HG02798 (cell line): ENCODE measurements at regions not wholly inside any gene's neighbourhood (a gene's known extent, or its start where the extent isn't known, plus 50 kb on each side); places are given as distances from the start of the nearest gene placed in this dataset.

Experiments used
- ATAC-seq: cut with Tn5 transposase; IDR thresholded peaks from one replicate; pipeline ENCODE4 v1.9.1; 2021; ENCODE audit warnings: mild to moderate bottlenecking; ENCODE audit not compliant: unreplicated experiment, poor library complexity

DNA sequence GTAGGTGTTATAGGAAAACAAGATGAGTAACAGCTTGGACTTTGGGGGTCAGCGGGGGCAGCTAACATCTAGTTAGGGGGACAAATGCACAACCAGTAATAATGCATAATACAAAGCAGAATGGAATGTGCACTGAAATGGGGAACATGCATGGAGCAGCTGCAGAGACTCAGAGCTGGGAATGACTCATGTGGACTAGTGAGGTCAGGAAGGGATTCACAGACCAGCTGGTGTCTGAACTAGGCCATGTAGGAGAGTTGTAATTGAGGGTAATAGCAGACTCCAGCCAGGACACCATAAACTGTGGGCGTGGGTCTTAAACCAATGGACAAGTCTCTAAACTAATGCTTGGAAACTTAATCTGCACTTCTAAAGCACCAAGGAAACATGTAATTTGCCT lies 176.8 kb upstream of the ASIC2 start:
- ATAC-seq, result no peak

DNA sequence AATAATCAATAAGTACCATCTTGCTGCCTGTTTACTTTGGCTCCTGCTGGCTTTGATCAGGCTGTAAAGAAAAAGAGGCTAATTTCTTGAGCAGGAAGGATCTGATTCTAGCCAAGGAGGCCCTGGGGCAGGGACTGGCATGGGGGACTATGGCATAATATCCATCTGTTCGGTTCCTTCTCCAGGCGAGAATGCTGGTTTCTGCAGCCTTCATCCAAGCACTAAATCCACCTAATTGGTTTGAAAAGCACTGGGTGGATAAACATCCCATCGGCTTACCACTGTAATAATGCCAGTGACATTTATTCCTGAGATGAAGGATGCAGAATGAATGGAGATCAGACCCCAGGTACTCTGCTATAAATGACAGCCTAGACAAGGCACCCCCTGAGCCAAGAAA lies 180.0 kb upstream of the ASIC2 start:
- ATAC-seq, result no peak

DNA sequence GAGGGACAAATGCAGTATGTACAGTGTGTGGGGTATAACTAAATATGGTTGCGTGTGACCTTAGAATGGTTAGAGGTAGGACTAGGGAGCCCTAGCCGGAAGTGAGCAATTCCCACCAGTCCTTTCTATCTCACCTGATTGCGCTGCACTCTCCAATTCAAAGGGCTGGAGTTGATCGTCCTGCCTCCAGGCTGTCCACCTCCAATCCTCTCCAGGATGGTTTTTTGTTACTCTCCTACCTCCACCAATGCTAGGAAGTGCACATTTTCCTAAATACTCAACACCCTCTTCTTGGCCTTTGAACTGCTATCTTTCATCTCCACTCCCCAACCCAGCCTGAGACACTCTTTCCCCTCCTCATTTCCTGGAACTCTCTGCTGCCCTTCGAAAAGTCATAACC lies 181.7 kb upstream of the ASIC2 start:
- ATAC-seq, result no peak

DNA sequence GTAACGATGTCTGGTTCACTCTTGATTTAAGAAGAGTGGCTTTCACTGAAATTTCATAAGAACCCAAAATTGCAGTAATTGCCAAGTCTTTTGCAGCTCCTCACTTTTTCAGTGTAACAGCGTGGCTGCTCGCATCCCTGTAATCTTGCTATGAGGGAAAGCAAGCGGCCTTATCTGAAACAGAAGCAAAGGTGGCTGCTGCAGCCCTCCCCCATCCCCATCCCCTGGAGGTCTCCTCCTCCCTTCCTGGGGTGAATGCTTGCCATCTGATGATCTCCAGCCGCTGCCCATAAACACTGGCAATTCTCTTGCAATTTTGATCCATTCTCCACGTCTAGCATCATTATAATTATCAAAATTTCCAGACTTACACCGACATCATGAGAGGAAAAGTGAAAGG lies 182.5 kb upstream of the ASIC2 start:
- ATAC-seq, result no peak

DNA sequence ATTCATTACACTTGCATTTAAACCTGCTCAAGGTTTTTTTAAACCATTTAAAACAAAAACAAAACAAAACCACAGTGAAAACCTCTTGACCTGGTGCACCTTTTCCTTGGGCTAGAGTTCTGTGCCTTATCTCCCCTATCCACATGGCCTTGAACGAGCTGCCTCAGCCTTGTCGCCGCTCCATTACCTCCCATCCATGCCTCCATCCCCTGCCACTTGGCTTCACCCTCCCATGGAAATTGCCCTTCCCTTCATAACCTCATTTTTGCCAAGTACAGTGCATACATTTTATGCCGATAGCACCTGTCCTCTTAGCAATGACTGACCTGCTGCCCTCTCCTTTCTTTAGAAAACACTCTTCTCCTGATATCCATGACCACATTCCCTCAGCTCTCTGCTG lies 188.6 kb upstream of the ASIC2 start:
- no peak for ATAC-seq

DNA sequence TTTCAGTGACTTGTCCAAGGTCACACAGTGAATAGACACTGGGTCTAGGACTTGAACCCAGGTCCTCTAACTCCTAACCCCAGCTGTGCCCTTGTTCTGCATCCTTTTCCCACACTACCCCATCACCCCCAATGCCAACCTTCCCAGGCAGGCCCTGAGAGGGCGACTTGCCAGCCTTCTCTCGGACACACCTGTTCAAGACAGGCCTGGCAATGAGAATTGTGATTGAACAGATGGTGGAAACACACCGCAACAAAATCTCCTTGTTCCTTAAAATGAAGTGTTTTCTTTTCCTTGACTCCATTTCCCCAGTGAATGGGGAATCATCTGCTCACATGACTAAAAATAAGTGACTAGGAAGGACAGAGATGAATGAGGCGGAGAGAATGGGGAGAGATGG lies 189.5 kb upstream of the ASIC2 start:
- no peak for ATAC-seq

DNA sequence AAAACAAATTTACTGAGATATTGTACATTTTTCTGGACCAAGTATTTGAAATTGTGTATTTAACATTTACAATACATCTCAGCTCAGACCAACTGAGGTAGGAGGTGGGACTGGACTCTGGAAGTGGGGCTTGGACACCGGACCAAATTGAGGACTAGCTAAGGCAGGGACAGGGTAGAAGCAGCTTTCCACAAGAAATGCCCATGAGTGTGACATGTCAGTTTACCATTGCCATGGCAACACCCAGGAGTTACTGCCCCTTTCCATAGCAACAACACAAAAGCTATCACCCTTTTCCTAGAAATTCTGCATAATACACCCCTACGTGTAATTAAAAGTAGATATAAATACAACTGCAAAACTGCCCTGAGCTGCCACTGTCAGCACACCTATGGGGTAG lies 191.5 kb upstream of the ASIC2 start:
- no peak for ATAC-seq

DNA sequence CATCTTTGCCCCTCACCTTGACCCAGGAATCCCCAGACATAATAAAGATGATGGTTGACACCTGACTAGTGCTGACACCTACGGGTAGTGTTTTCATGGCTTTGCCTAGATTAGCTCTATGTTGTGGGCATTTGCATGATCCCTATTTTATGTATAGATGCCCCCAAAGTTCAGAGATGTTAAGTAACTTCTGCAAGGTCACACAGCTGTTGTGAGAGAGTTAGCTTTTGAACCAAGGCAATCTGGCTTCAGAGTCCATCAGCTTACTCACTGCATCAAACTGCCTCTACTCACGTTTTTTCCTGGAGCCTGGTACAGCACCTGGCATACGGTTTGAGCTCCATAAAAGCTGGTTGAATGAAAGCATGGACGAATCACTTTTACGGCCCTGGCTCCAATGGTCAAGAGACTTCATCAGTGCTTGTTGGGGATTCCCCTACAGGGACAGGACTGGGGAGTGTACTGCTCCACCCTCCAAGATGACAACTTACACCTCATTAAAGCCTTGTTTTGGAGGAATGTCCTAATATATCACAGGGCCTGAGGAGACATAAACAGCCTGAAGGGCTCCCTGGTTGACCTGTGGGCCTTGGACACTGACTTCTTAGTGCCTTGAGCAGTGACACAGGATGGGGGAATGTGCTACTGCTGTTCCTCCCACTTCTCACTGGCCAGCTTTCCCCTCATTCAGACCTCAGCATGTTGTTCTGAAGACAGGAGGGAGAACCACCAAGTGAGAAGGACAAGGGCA lies 193.2 kb upstream of the ASIC2 start:
- no peak for ATAC-seq

DNA sequence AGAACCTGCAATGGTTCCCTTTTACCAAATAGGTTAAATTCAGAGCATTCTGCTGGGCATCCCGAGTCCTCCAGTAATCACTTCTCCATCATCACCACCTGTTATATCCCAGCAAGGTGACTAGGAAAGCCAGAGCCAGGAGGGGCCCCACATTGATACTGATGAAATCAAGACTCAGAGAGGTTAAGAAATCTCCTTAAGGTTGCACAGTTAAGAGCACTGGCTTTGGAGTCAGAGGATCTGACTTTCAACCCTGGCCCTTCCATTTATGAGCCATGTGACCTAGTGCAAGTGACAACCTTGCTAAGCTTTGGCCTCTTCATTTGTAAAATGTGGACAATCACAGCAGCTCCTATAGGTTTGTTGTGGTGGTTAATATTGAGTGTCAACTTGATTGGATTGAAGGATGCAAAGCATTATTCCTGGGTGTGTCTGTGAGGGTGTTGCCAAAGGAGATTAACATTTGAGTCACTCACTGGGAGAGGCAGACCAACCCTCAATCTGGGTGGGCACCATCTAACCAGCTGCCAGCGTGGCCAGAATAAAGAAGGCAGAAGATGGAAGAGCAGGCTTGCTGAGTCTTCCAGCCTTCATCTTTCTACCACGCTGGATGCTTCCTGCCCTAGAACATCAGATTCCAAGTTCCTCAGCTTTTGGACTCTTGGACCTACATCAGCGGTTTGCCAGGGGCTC lies 194.2 kb upstream of the ASIC2 start:
- ATAC-seq, result no peak

DNA sequence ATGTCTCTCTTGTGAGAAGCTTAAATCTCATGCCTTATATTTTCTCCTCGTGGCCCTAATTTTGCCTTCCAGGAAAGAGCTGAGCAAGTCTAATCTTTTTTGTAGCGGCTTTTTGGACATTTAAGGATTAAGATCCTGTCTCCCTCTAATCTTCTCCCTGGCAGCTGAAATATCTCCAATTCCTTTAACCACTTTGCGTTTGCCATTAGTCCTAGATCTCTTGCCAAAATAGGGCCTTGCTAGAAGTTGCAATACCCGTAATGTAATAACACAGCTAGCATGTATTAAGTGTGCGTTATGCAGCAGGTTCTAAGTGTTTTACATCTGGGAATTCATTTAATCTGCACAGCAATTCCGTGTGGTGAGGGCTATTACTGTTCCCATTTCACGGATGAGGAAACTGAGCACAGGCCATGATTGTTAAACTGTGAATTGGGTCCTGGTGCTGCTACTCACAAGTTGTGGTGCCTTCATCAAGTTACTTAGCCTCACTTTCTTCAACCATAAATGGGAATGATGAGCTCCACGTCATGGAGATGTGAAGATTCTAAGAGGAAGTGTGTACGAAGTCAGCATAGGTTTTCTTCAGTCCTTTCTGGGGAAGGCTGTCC lies 198.9 kb upstream of the ASIC2 start:
- ATAC-seq, result no peak

DNA sequence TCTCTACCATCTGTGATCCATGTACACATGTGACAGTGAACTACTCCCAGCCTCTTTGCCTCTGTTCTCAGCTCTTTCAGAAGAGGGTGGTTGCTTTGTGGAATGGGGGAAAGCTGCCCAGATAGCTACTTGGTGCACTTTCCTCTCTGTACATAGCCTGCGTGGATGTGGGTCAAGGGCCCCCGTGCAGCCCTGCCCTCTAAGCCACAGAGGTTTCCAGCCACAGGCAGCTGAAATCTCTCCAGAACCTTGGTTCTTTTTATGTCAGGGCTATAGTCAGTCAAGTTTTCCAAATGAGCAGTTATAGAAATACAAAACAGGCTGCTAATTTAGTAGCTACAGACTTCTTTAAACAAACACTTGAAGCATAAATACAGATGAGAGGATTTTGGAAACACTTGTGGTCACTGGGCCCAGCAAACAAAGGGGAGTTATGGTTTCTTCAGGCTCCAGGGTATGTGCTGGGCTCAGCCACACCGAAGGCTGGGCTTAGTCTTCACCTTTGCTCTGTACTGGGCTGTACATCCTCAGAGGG lies 199.7 kb upstream of the ASIC2 start:
- ATAC-seq, result no peak

DNA sequence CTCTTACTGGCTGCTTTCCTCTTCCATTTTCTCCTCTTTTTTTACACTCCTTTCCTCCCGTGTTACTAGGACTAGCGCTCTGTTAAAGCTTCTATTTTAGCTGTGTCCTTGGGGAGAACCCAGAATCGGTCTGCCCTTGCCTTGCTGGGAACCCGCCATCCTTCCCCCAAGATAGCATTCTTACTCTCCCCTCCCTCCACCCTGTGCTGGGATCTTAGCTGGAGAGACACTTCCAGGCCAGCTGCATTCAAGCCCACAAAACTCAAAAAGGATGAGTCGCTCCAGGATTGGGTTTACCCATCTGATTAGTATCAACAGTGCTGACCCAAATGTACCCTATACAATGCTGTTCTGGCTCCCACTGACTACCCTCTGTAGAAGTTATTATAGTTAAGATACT lies 200.5 kb upstream of the ASIC2 start:
- no peak for ATAC-seq

DNA sequence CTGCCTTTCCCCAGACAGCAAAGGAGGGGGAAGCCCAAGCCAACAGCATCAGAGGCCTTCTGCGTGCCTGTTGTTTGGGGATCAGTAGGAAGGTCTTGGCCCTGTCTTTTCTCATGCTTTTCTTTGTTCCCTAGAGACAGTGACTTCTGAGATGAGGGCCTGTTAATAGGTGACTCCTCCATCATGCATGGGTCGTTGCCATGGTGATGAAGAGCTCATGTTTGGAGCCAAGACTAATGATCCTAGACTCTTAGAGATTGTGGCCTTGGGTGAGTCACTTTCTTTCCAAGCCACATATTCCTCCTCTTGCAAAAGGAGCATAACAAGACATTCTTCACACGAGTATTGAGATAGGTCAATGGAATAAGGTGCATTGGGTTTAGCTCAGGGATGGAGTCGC lies 201.1 kb upstream of the ASIC2 start:
- ATAC-seq, result no peak

DNA sequence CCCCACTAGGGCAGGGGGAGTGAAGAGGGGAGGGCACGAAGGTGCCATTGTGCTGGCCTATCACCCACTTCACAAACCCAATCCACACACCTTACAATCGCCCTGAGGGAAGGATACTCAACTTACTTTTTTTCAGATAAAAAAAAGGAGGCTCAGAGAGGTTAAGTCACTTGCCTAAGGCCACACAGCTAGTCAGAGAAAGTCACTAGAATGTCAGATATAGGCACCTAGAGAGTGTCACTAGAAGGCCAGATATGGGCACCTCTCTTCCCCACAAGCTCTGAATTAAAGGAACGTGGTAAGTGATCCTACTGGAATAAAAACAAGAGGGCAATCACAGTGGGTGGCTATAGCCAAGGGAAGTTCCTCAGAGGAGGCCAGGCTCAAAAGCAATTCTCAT lies 204.5 kb upstream of the ASIC2 start:
- no peak for ATAC-seq

DNA sequence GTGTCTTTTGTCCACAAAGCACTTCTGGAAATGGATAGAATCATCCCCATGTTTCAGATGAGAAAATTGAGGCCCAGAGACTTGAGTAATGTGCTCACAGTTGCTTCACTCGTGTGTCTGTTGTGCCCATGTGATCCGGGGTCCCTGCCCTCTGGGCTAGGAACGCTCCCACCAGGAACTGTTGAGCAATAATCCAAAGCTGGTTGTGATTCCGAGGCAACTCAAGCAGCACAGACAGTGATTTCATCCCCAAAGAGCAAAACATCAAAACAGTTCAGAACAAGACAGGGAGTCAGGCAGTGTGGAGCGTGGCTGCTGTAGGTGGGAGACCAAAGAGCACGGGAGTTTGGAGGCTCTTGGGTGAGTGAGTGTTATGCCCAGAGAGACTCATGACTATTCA lies 205.0 kb upstream of the ASIC2 start:
- ATAC-seq, result no peak

DNA sequence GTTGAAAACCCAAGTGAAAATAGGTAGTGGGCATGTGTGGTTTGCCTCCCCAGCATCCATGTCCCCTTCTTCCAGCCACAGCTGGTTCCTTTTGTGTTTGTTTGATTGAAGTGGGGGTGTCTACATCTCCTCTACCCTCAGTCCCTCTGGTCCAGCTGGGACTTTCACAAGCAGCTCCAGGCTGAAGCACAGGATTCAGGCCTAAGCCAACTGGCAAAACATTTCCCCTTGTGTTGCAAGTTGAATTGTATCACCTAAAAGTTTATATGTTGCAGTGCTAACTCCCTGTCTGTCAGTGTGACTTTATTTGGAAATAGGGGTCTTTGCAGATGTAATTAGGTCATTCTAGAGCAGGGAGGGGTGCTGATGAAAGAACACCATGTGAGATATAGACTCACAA lies 205.9 kb upstream of the ASIC2 start:
- no peak for ATAC-seq

DNA sequence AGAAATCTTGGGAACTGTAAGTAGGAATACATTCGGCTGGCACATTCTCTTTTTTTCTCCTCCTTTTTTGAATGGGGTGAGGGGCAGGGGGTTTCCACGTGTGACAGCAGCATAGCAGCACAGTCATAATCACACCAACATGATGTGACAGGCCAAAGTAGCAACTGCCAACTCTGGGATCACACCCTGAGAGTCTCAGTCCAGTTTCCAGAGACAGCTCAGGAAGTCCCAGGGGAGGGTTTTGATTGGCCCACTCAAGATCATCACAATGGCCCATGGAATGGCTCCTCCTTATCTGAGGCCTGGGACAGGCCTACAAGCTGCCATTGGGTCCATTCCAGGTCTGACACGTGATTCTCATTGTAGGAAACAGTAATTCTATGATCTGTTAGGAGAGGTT lies 207.1 kb upstream of the ASIC2 start:
- no peak for ATAC-seq

DNA sequence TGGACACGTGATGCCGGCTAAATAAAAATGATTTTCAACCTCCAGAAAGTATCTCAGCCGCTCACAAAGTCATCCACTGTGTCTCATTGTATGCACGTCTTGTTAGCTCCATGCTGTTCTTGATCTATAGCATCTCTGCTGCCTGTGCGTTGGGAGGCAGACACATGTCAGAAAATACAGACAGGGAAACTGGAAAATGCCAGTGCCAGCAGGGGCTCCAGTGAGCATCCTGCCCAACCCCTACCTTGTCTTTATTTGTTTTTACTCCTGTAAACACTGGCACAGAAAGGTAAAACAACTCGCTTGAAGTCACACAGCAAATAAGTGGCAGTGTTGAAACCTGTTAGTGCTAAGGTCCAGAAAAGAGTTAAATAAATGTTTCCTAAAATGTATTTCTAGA lies 208.1 kb upstream of the ASIC2 start:
- no peak for ATAC-seq

DNA sequence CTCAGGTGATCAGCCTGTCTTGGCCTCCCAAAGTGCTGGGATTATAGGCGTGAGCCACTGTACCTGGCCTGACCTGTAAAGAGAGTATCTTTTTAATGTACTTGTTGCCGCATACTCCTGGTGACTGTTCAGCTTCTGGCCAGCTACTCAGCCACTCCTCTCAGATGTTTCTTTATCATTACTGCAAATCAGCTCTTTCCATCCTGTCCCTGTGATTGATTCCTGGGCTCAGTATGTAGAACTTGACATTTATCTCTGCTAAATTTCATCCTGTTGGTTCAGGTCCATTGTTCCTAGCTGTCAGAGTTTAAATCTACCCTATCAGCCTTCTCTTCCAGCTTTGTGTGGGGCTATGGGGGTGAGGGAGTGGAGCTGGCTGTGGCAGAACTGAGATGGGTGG lies 211.5 kb upstream of the ASIC2 start:
- ATAC-seq, result no peak

DNA sequence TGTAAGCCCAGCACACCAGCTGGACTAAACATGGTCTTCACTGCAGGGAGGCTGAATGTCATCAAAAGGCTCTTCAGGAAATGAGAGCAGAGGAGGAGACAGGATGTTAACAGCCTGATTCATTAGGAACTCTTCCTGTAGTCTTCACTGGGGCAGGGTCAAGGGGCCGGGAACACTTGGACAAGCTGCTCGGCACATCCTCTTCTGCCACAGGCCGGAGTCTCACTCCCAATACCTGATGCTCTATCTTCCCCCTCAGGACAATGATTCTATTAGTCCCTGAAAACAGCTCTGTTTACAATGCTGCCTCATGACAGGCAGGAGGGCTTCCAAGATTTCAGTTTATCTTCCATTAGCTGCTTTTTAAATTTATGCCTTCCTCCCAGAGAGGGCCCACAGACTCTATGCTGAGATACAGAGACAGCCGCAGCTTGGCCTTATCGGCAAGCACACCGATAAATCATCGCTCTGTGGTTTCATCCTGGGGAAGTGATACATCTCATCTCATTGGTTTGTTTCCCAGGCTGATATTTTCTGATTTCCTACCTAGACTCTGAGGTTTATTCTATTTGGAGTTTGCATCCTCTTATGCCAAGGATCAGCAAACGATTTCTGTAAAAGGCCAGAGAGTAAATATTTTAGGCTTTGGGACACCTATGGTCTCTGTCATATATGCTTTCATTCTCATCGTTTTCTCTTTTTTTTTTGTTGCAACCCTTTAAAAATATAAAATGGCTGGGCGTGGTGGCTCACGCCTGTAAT lies 214.0 kb upstream of the ASIC2 start:
- no peak for ATAC-seq

DNA sequence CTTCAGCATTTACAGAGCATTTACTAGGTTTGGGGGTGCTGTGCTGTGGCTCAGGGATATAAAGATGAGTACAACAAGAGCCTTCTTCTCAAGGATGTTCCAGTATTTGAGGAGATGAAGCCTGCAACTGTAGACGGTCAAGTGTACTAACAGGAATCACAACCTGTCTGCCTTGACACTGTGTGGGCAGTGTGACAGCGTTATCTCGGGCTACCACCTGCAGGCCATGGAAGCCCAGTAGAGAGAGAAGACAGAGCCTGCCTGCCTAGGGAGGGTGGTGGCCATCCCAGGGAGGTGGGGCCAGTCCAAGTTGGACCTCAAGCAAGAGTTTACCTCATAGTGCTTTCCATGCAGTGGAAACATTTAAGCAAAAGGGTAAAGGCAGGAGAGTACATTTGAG lies 215.1 kb upstream of the ASIC2 start:
- no peak for ATAC-seq
